Sigmoid colon (tissue), 6 donors: ENCODE measurements at regions not wholly inside any gene's neighbourhood (a gene's known extent, or its start where the extent isn't known, plus 50 kb on each side); places are given as distances from the start of the nearest gene placed in this dataset.

Source experiments
- DNase-seq: peaks from one replicate; pipeline ENCODE4 v3.0.0-alpha.2; 2019
- H3K27ac ChIP-seq, 4 donors: fragments of 200-600 bp; sonication (generic); one replicate each; pipeline ENCODE4 v1.5.1; 2016 to 2019; ENCODE audit warnings: mild to moderate bottlenecking in 1 of 4
- H3K27me3 ChIP-seq, 3 donors: fragments of 200-600 bp; sonication (generic); one replicate each; pipeline ENCODE4 v1.5.1; 2019; ENCODE audit warnings: mild to moderate bottlenecking in 1 of 3
- H3K36me3 ChIP-seq, 4 donors: fragments of 200-600 bp; sonication (generic); one replicate each; pipeline ENCODE4 v1.5.1; 2016 to 2019
- H3K4me1 ChIP-seq, 4 donors: fragments of 200-600 bp; sonication (generic); one replicate each; pipeline ENCODE4 v1.5.1; 2017 to 2019
- H3K4me3 ChIP-seq, 4 donors: fragments of 200-600 bp; sonication (generic); one replicate each; pipeline ENCODE4 v1.5.1; 2017 to 2019; ENCODE audit warnings: mild to moderate bottlenecking in 2 of 4, moderate library complexity in 1 of 4
- H3K9me3 ChIP-seq, 4 donors: fragments of 200-600 bp in 3 of 4; sonication (generic) in 3 of 4; one replicate each; pipeline versions ENCODE4 v1.5.1 to v1.6.1; 2013 to 2019
- CTCF ChIP-seq, 4 experiments: fragments of 450-650 bp in 3 of 4; fragments of 200-600 bp in 1 of 4; IDR thresholded peaks; one replicate each; pipeline ENCODE4 v1.5.1; 2016 to 2019; ENCODE audit warnings: antibody characterized with exemption in 4 of 4, mild to moderate bottlenecking in 3 of 4, moderate library complexity in 2 of 4
- EP300 ChIP-seq, 4 donors: sonication (generic); formaldehyde crosslinking; IDR thresholded peaks; one replicate each; pipeline ENCODE4 v1.6.1; 2017; ENCODE audit warnings: antibody characterized with exemption in 4 of 4
- POLR2A ChIP-seq, 2 donors: fragments of 450-650 bp; IDR thresholded peaks; one replicate each; pipeline ENCODE4 v1.6.1; 2016; ENCODE audit warnings: antibody characterized with exemption in 2 of 2, mild to moderate bottlenecking in 2 of 2, moderate library complexity in 2 of 2
- POLR2AphosphoS5 ChIP-seq, 4 donors: sonication (generic); formaldehyde crosslinking; IDR thresholded peaks; one replicate each; pipeline ENCODE4 v1.6.1; 2017; ENCODE audit warnings: antibody characterized with exemption in 4 of 4
- WGBS, 2 donors: extraction: QIAGEN DNeasy Blood & Tissue Kit; methylation state at CpG; one replicate each; pipeline ENCODE4 v1.1.7; 2013; 5-methylcytosine and 5-hydroxymethylcytosine counted together
- intact Hi-C: fragments of 100-400 bp; cut with DNase I; formaldehyde crosslinking; loops from one replicate; pipeline ENCODE4 v1.15.1; 2023
- donor health status: healthy with polysubstance abuse.
- donor health status: healthy.

DNA sequence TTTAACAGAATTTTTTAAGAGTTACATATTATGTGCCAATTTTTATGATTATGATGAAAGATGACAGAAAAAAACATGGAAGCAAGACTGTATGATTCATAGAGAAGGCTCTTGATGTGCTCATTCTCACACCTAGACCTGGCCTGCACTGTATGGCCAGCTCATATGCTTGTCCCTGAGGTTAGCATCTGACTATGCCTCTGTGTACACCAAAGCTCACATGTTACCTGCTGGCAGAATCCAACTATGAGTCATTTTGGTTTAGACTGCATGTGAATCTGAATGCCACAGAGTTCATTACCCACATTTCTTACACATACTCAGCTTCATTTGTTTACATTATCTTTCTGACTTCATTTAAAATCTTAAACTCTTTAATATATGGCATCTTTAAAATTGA is 139.0 kb downstream of the DSC3 start:
- no peak overlapping the region for H3K4me3 ChIP-seq
- no peaks in the 10 kb centered on the region for H3K9me3 ChIP-seq
- H3K27ac ChIP-seq: no peak overlapping the region
- H3K36me3 ChIP-seq: no peaks in the 10 kb centered on the region
- no peaks in the 10 kb centered on the region for H3K27me3 ChIP-seq
- intact Hi-C loops: no loop called here
- no peaks in the 10 kb centered on the region for H3K4me1 ChIP-seq
- DNase-seq: no peak
- no peak for TF ChIP-seq POLR2A (IDR thresholded peaks at IDR 0.05)
- no peak for TF ChIP-seq EP300 (IDR thresholded peaks at IDR 0.05)
- no peak for TF ChIP-seq POLR2AphosphoS5 (IDR thresholded peaks at IDR 0.05)
- no peak for TF ChIP-seq CTCF (IDR thresholded peaks at IDR 0.05)

GRCh38 chr18:30889519-30890301 is 152.8 kb downstream of the DSC3 start:
- DNase-seq: no peak
- H3K27me3 ChIP-seq: no peaks in the 10 kb centered on the region
- H3K27ac ChIP-seq: no peak overlapping the region
- no peaks in the 10 kb centered on the region for H3K4me1 ChIP-seq
- WGBS, 2 donors: 37 to 45% methylated on average over 5 of the region's 5 CpGs
- intact Hi-C loops: no loop called here
- H3K36me3 ChIP-seq: no peaks in the 10 kb centered on the region
- no peak overlapping the region for H3K4me3 ChIP-seq
- H3K9me3 ChIP-seq: no peaks in the 10 kb centered on the region
- TF ChIP-seq CTCF (IDR thresholded peaks at IDR 0.05): no peak
- no peak for TF ChIP-seq POLR2A (IDR thresholded peaks at IDR 0.05)
- TF ChIP-seq POLR2AphosphoS5 (IDR thresholded peaks at IDR 0.05): no peak
- TF ChIP-seq EP300 (IDR thresholded peaks at IDR 0.05): no peak

DNA sequence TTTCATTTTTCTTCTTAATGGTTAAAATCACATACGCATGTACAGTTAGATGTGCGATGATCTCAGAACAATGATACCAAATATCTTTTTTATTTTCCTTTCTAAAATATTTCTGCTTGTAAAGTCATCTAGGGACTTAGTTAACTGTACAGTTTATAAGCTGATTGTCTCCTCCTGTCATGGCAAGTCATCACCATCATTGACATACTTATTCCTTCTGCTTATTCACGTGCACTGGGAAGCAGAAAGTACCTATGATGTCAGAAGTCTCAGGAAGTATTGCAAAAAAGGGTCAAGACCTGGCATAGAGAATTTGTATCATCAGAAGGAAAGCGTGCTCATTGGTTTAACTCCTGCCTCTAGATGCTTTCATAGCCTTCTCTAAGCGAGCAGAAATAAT is 154.2 kb downstream of the DSC3 start:
- Histone ChIP-seq H3K36me3 (no peaks in the 10 kb centered on the region), H3K4me1 (no peaks in the 10 kb centered on the region), H3K4me3 (no peak overlapping the region), H3K27ac (no peak overlapping the region), H3K27me3 (no peaks in the 10 kb centered on the region), H3K9me3 (no peaks in the 10 kb centered on the region)
- WGBS, 2 donors: 76 to 83% methylated on average over 5 of the region's 5 CpGs
- intact Hi-C loops: no loop called here
- DNase-seq: no peak
- TF ChIP-seq POLR2AphosphoS5 (IDR thresholded peaks at IDR 0.05) (no peak), EP300 (IDR thresholded peaks at IDR 0.05) (no peak), CTCF (IDR thresholded peaks at IDR 0.05) (no peak), POLR2A (IDR thresholded peaks at IDR 0.05) (no peak)

GRCh38 chr18:30886998-30887397 is 155.5 kb downstream of the DSC3 start:
- Histone ChIP-seq H3K4me3 (no peak overlapping the region), H3K27me3 (no peaks in the 10 kb centered on the region), H3K36me3 (no peaks in the 10 kb centered on the region), H3K27ac (no peak overlapping the region), H3K9me3 (no peaks in the 10 kb centered on the region), H3K4me1 (no peaks in the 10 kb centered on the region)
- intact Hi-C loops: no loop called here
- no peak for DNase-seq
- 89 to 94% methylated on average over 4 of the region's 4 CpGs for WGBS, 2 donors
- TF ChIP-seq POLR2AphosphoS5 (IDR thresholded peaks at IDR 0.05) (no peak), POLR2A (IDR thresholded peaks at IDR 0.05) (no peak), EP300 (IDR thresholded peaks at IDR 0.05) (no peak), CTCF (IDR thresholded peaks at IDR 0.05) (no peak)

DNA sequence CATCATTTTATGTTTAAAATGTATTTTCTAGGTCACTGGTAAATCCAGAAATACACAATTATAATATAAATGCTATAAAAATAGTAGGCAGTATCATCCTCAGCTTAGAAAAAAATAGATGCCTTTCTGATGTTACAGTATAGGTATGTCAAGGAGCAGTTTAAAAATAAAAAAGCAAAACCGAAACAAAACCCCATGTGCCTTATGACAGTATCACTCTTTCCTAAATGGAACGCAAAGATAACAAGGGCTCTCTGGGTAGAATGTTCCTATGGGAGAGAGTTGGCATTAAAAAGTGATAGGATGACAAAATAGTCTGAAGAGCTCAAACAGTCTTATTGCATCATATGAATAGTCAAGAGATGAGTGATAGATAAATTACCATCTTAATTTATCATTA is 172.1 kb downstream of the DSC3 start:
- Histone ChIP-seq H3K27me3 (no peaks in the 10 kb centered on the region), H3K4me1 (no peaks in the 10 kb centered on the region), H3K4me3 (no peak overlapping the region), H3K36me3 (no peaks in the 10 kb centered on the region), H3K9me3 (no peaks in the 10 kb centered on the region), H3K27ac (no peak overlapping the region)
- 90 to 92% methylated on average over 2 of the region's 2 CpGs for WGBS, 2 donors
- intact Hi-C loops: no loop called here
- TF ChIP-seq POLR2A (IDR thresholded peaks at IDR 0.05): no peak
- TF ChIP-seq CTCF (IDR thresholded peaks at IDR 0.05): no peak
- DNase-seq: no peak
